ENCODE measurements at regions not wholly inside any gene's neighbourhood (a gene's known extent, or its start where the extent isn't known, plus 50 kb on each side); places are given as distances from the start of the nearest gene placed in this dataset.

DNA sequence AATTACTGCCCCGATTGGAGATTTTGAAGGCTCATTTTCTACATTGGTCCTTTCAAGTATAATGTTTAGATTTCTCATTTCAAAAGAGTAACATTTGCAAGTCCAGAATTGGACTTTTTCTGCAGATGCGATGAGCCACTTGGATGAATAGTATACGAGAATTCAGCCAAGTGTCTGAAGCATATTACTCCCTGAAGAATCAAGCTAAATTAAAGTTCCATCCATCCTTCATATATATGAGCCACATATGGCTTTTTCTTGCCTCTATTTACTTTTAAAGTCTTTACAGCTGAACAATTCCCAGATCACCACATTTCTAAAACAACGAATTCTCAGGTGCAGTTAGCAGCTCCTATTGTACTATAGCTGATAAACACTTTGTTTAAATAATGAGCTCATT is 288.7 kb downstream of the CEMIP2 start:
- no peak overlapping the region for H3K4me3 ChIP-seq (ENCODE audit: low read depth, low read length)
- in situ Hi-C loops (cut with HindIII; ENCODE audit: low pct_ligation_motif_present, low sequenced_read_pairs) = no loop called here
- DNase-seq = no peak
- H3K27ac ChIP-seq = no peak overlapping the region
- no peaks in the 10 kb centered on the region for H3K36me3 ChIP-seq (replicated peaks)
- no peaks in the 10 kb centered on the region for H3K27me3 ChIP-seq (replicated peaks)
- TF ChIP-seq CTCF (IDR thresholded peaks at IDR 0.05; ENCODE audit: low read depth, low read length, missing control alignments) = no peak

GRCh38 chr9:71472400-71472799 is 295.9 kb downstream of the CEMIP2 start:
- H3K27me3 ChIP-seq (replicated peaks) = no peaks in the 10 kb centered on the region
- no peak overlapping the region for H3K27ac ChIP-seq
- H3K36me3 ChIP-seq (replicated peaks) = no peaks in the 10 kb centered on the region
- DNase-seq = no peak
- in situ Hi-C loops (cut with HindIII; ENCODE audit: low pct_ligation_motif_present, low sequenced_read_pairs) = no loop called here
- TF ChIP-seq CTCF (IDR thresholded peaks at IDR 0.05; ENCODE audit: low read depth, low read length, missing control alignments) = no peak
- H3K4me3 ChIP-seq (ENCODE audit: low read depth, low read length) = no peak overlapping the region

DNA sequence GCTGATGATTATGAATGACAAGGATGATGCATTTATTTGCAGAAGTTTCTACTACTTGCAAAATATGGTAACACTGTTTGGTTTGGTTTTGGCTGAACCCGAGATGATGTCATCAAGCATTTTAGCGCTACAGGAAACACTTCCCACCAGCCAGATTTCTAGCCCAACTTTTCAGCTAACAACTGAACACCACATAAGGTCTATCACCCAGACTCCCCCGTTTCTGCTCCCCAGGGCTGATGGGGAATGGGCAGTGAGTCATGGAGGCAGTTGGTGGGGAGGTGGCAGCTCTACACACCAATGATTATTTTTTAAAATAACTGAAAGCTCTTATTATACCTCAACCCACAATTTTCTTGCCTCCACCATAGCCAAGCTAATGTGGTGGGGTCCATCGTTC is 302.9 kb downstream of the CEMIP2 start:
- in situ Hi-C loops (cut with HindIII; ENCODE audit: low pct_ligation_motif_present, low sequenced_read_pairs) = no loop called here

DNA sequence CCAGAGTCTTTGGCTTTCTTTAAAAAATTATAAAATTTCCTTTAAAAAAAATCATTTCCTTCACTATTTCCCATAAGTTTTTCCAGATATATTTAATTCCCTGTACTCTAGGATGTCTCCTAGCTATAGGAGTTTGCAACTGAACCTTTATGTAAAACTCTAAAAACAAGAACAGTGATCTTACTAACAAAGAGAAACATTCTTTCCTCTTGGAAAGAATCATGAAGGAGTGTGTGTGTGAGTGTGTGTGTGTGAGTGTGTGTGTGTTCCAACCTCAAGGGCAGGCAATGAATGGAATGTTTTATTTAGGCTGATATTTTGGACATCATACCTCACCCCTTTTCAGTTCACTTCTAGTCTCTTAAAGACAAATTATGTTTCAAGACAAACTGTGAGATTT is 309.2 kb downstream of the CEMIP2 start:
- H3K27ac ChIP-seq = no peak overlapping the region
- DNase-seq = no peak
- no peaks in the 10 kb centered on the region for H3K36me3 ChIP-seq (replicated peaks)
- in situ Hi-C loops (cut with HindIII; ENCODE audit: low pct_ligation_motif_present, low sequenced_read_pairs) = no loop called here
- no peak for TF ChIP-seq CTCF (IDR thresholded peaks at IDR 0.05; ENCODE audit: low read depth, low read length, missing control alignments)
- no peaks in the 10 kb centered on the region for H3K27me3 ChIP-seq (replicated peaks)
- no peak overlapping the region for H3K4me3 ChIP-seq (ENCODE audit: low read depth, low read length)

More for the DNA sequence above, 302.9 kb downstream of the CEMIP2 start:
- no peak for DNase-seq
- H3K36me3 ChIP-seq (replicated peaks) = no peaks in the 10 kb centered on the region
- no peak overlapping the region for H3K27ac ChIP-seq
- no peaks in the 10 kb centered on the region for H3K27me3 ChIP-seq (replicated peaks)
- H3K4me3 ChIP-seq (ENCODE audit: low read depth, low read length) = no peak overlapping the region
- no peak for TF ChIP-seq CTCF (IDR thresholded peaks at IDR 0.05; ENCODE audit: low read depth, low read length, missing control alignments)

DNA sequence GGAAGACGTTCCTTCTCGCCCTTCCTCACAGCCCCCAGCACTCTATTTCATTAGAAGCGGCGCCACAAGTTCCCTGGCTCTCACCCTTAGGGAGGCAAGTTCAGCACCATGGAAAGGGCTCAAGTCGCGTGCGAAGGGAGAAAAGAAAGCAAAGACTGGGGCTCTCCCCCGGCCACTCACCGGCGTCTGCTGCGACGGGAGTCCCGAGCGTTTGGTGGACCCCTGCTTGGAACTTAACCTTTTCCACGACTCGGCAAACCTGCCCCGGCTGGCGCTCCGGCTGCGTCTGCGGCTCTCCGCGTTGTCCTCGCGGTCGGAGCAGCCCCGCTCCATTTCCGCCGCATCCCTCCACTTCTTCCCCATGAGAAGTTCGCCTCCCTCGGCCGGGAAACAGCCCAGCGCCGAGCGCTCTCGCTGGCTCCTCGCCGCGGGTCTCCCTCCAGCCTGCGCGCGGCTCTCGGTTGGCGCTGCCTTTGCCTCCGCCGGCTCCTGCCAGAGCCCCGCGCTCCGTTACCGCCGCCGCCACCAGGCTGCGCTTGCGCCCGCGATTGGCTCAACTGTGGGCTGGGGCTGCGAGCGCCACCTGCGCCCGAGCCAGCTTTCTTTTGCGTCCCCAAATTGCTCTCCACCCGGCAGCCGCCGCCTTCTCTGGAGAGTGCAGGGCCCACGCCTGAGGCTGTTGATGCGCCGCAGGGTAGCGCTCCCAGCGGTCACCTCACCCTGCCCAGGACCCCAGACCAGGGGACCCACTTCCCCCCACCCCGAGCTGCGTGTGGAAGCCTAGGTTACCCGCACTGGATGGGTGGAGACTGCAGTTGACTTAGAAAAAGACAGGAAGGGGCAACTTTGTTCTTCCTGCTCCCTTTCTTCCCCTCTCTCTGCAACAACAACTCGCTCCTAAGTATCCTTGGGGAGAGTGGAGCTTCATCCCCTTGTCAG is 321.6 kb downstream of the CEMIP2 start:
- Histone ChIP-seq H3K27ac (no peak overlapping the region), H3K4me3 (ENCODE audit: low read depth, low read length) (peak overlapping the region; percentile 47)
- DNase-seq = peak; percentile 48

More for the DNA sequence above, 321.6 kb downstream of the CEMIP2 start:
- TF ChIP-seq CTCF (IDR thresholded peaks at IDR 0.05; ENCODE audit: low read depth, low read length, missing control alignments) = peak; percentile 11
- in situ Hi-C loops (cut with HindIII; ENCODE audit: low pct_ligation_motif_present, low sequenced_read_pairs) = no loop called here
- H3K27me3 ChIP-seq (replicated peaks) = no peaks in the 10 kb centered on the region
- no peaks in the 10 kb centered on the region for H3K36me3 ChIP-seq (replicated peaks)
